RWPE1 (cell line): ENCODE measurements at regions not wholly inside any gene's neighbourhood (a gene's known extent, or its start where the extent isn't known, plus 50 kb on each side); places are given as distances from the start of the nearest gene placed in this dataset.

Experiments used
- CTCF ChIA-PET: fragments of 350-600 bp; sonication (Branson Sonifier 250); formaldehyde crosslinking; extraction: SDS; loops from one replicate; lab custom pipeline; 2021; lab: Yijun Ruan, JAX
- POLR2A ChIA-PET: fragments of 400-600 bp; formaldehyde crosslinking; extraction: SDS; loops from one replicate; lab custom pipeline; 2020; ENCODE audit warnings: antibody characterized with exemption; ENCODE audit not compliant: low non-redundant PET; lab: Yijun Ruan, JAX
- DNase-seq: peaks from one replicate; pipeline ENCODE4 v3.0.0; 2012; ENCODE audit warnings: low spot score
- H3K27ac ChIP-seq: fragments of 450-650 bp; 2 replicates; pipeline ENCODE4 v1.5.1; 2017
- CTCF ChIP-seq: fragments of 450-650 bp; conservative IDR thresholded peaks from 2 replicates; pipeline ENCODE4 v1.5.1; 2017; ENCODE audit warnings: low read depth, mild to moderate bottlenecking

DNA sequence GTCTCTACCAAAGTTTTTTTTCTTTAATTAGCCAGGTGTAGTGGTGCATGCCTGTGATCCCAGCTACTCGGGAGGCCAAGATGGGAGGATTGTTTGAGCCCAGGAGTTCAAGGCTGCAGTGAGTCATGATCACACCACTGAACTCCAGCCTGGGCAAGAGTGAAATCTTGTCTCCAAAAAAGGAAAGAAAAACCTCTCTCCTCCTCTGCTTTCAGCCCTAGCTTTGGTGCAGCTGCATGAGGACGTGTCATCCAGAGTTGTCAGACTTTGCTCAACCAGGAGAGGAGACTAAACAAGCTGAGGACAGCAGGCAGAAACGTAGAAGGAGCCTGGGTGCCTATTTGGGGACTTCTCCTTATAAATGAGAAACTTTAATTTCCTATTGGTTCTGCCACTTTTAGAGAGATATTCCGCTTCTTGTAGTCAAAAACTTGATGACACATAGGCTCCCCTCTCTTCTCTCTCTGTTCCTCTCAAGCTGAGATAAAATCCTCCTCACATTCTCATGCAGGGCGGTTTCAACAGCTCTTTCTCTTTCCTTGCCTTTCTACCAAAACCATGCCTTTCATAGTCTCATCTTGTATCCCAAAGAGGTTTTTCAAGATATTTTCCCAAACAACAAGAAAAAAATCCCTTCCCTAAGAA is 205.4 kb downstream of the ARHGAP12 start:
- ChIA-PET POLR2A (no interaction called here), CTCF (no interaction called here)
- no peak for TF ChIP-seq CTCF
- DNase-seq: no peak
- no peak overlapping the region for H3K27ac ChIP-seq

DNA sequence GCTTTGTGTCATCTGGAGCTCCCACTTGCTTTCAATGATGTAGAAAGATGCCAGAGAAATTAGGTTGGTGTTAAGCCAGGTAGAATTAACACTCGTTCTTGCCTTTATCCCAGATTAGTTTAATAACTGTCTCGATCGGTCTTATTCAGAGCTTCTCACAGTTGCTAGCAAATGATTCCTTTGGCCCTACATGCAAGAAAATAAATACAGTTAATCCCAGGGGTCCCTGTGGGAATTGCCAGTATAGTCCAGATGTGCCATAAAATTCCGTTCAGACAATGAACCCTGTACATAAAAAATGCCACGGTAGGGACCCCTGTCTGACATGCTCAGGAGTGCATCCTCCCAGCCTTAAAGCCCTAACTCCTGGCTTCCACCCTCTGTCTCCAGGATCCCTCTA is 207.5 kb downstream of the ARHGAP12 start:
- H3K27ac ChIP-seq: no peak overlapping the region
- CTCF ChIA-PET: no interaction called here
- no peak for DNase-seq
- no peak for TF ChIP-seq CTCF
- POLR2A ChIA-PET: no interaction called here

DNA sequence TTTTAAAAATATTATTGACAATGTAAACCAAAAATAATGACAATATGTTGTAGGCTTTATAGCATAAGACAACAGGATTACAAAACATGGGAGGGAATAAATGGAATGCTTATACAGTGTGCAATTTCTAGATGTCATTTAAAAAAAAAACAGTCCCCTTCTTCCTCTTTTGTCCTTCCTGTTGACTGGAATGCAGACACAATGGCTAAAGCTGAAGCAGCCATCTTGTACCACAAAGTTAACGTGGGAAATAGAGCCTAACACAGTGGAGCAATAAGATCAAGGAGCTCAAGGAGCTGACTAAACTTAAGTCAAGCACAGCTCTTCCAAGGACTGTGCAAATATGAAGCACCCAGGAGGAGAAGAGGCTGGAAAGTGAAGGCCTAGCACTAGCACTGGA is 208.1 kb downstream of the ARHGAP12 start:
- ChIA-PET POLR2A (no interaction called here), CTCF (no interaction called here)
- H3K27ac ChIP-seq: no peak overlapping the region
- no peak for DNase-seq
- no peak for TF ChIP-seq CTCF

- CTCF ChIA-PET: interaction anchor here (0.5 kb wide), 1 partner anchor 88 kb away, joined by 4 read pairs; no protein-coding TSS in a partner anchor
- H3K27ac ChIP-seq: no peak overlapping the region
- DNase-seq: no peak
- POLR2A ChIA-PET: no interaction called here
- no peak for TF ChIP-seq CTCF
Observed at GRCh38 chr10:31709476-31709875, 219.2 kb downstream of the ARHGAP12 start.

DNA sequence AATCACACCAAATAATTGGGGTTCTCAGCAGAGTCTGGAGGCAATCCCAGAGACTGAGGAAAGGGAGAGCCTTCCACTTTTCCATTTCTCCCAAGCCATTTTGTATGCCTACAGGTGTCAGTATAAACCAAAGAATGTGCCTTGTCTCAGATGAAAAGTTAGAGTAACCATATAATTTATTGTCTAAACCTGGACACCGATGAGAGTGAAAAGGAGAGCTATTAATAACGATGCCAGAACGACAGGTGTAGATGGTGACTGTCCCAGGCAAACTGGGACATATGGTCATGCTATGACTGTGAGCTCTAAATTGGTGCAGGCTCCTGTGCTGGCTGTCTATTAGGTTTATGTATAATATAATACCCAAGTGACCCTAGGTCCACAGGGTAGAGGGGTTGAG is 219.6 kb downstream of the ARHGAP12 start:
- POLR2A ChIA-PET: no interaction called here
- no peak for TF ChIP-seq CTCF
- DNase-seq: no peak
- CTCF ChIA-PET: no interaction called here
- H3K27ac ChIP-seq: no peak overlapping the region

GRCh38 chr10:31708474-31708873 is 220.2 kb downstream of the ARHGAP12 start:
- TF ChIP-seq CTCF: no peak
- DNase-seq: no peak
- ChIA-PET POLR2A (no interaction called here), CTCF (no interaction called here)
- no peak overlapping the region for H3K27ac ChIP-seq
